Uterus (tissue), 3 donors: ENCODE measurements at regions not wholly inside any gene's neighbourhood (a gene's known extent, or its start where the extent isn't known, plus 50 kb on each side); places are given as distances from the start of the nearest gene placed in this dataset.

ENCODE experiments used
- DNase-seq, 2 donors: peaks; one replicate each; pipeline ENCODE4 v3.0.0-alpha.2; 2019 to 2020
- H3K27ac ChIP-seq, 2 donors: fragments of 200-600 bp; sonication (generic); 1 replicate in 1 of 2; 2 replicates in 1 of 2; pipeline ENCODE4 v1.5.1; 2016 to 2018
- H3K27me3 ChIP-seq, 2 donors: fragments of 200-600 bp; sonication (generic); one replicate each; pipeline ENCODE4 v1.5.1; 2018 to 2019; ENCODE audit warnings: control low read depth in 1 of 2
- H3K36me3 ChIP-seq, 2 donors: fragments of 200-600 bp; sonication (generic); one replicate each; pipeline ENCODE4 v1.5.1; 2019; ENCODE audit warnings: control low read depth in 1 of 2
- H3K4me1 ChIP-seq, 2 donors: fragments of 200-600 bp; sonication (generic); one replicate each; pipeline ENCODE4 v1.5.1; 2018 to 2019; ENCODE audit warnings: control low read depth in 1 of 2
- H3K4me3 ChIP-seq, 2 donors: fragments of 200-600 bp; sonication (generic); 1 replicate in 1 of 2; 2 replicates in 1 of 2; pipeline ENCODE4 v1.5.1; 2018 to 2019; ENCODE audit warnings: mild to moderate bottlenecking in 1 of 2
- H3K9me3 ChIP-seq, 2 donors: fragments of 200-600 bp; sonication (generic); one replicate each; pipeline ENCODE4 v1.5.1; 2019; ENCODE audit warnings: control low read depth in 1 of 2
- CTCF ChIP-seq, 4 experiments: fragments of 200-600 bp in 2 of 4; fragments of 450-650 bp in 2 of 4; sonication (generic) in 2 of 4; IDR thresholded peaks; one replicate each; pipeline ENCODE4 v1.5.1; 2016 to 2019; ENCODE audit warnings: antibody characterized with exemption in 4 of 4, mild to moderate bottlenecking in 2 of 4, moderate library complexity in 1 of 4
- POLR2A ChIP-seq, 2 donors: fragments of 450-650 bp; IDR thresholded peaks; one replicate each; pipeline ENCODE4 v1.6.1; 2016; ENCODE audit warnings: antibody characterized with exemption in 2 of 2, mild to moderate bottlenecking in 1 of 2, moderate library complexity in 1 of 2
- intact Hi-C: fragments of 100-400 bp; cut with DNase I; formaldehyde crosslinking; loops from one replicate; pipeline ENCODE4 v1.15.1; 2023; ENCODE audit warnings: low total_unique reads
- donor health status: DM: yes; HTN: yes; CAD: no.

GRCh38 chr6:156026486-156027247 lies 571.0 kb upstream of the NOX3 start:
- Histone ChIP-seq H3K4me1 (no peaks in the 10 kb centered on the region), H3K9me3 (peaks cover 0 to 5% of the 10 kb centered on the region in 2 donors), H3K27me3 (no peaks in the 10 kb centered on the region), H3K4me3 (no peak overlapping the region), H3K36me3 (no peaks in the 10 kb centered on the region), H3K27ac (no peak overlapping the region)
- no peak for TF ChIP-seq CTCF (IDR thresholded peaks at IDR 0.05)
- TF ChIP-seq POLR2A (IDR thresholded peaks at IDR 0.05) = no peak
- intact Hi-C loops = no loop called here
- peak in 1 of 2 donors; percentile 22 for DNase-seq

- peaks cover 0 to 5% of the 10 kb centered on the region in 2 donors for H3K9me3 ChIP-seq
- no peaks in the 10 kb centered on the region for H3K36me3 ChIP-seq
- no peak overlapping the region for H3K4me3 ChIP-seq
- H3K27me3 ChIP-seq = no peaks in the 10 kb centered on the region
- H3K27ac ChIP-seq = no peak overlapping the region
- intact Hi-C loops = no loop called here
- no peaks in the 10 kb centered on the region for H3K4me1 ChIP-seq
- TF ChIP-seq POLR2A (IDR thresholded peaks at IDR 0.05) (no peak), CTCF (IDR thresholded peaks at IDR 0.05) (no peak)
- no peak for DNase-seq
These were observed 568.7 kb upstream of the NOX3 start for GRCh38 chr6:156024339-156024738.

- Histone ChIP-seq H3K4me1 (no peaks in the 10 kb centered on the region), H3K27ac (peak overlapping the region; percentile 12 to 33), H3K27me3 (no peaks in the 10 kb centered on the region), H3K9me3 (peaks cover 0 to 5% of the 10 kb centered on the region in 2 donors), H3K4me3 (no peak overlapping the region), H3K36me3 (no peaks in the 10 kb centered on the region)
- intact Hi-C loops = no loop called here
- DNase-seq = no peak
- TF ChIP-seq POLR2A (IDR thresholded peaks at IDR 0.05) (no peak), CTCF (IDR thresholded peaks at IDR 0.05) (no peak)
These were observed 566.2 kb upstream of the NOX3 start for GRCh38 chr6:156021746-156022396.

- no peak overlapping the region for H3K27ac ChIP-seq
These were observed 562.2 kb upstream of the NOX3 start for GRCh38 chr6:156017838-156018237.

More at GRCh38 chr6:156017838-156018237, 562.2 kb upstream of the NOX3 start:
- DNase-seq = no peak
- no peak for TF ChIP-seq CTCF (IDR thresholded peaks at IDR 0.05)
- no peak for TF ChIP-seq POLR2A (IDR thresholded peaks at IDR 0.05)
- Histone ChIP-seq H3K9me3 (no peaks in the 10 kb centered on the region), H3K4me1 (no peaks in the 10 kb centered on the region), H3K27me3 (no peaks in the 10 kb centered on the region), H3K4me3 (no peak overlapping the region), H3K36me3 (no peaks in the 10 kb centered on the region)
- intact Hi-C loops = no loop called here
